ENCODE measurements at regions not wholly inside any gene's neighbourhood (a gene's known extent, or its start where the extent isn't known, plus 50 kb on each side); places are given as distances from the start of the nearest gene placed in this dataset.
"Not testable (repeated sequence)": the region's sequence is repeated elsewhere in the genome, so short reads cannot be mapped to it uniquely, and the experiment has no call there.

DNA sequence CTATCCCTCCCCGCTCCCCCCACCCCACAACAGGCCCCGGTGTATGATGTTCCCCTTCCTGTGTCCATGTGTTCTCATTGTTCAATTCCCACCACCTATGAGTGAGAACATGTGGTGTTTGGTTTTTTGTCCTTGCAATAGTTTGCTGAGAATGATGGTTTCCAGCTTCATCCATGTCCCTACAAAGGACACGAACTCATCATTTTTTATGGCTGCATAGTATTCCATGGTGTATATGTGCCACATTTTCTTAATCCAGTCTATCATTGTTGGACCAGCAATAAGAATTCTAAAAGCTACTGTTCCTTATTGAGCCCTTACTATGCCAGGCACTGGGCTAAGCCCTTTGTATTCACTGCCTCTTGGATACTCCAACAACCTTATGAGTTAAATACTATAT, 411.2 kb downstream of the MED13L start:
- H3K4me1 ChIP-seq (ENCODE audit: control insufficient read depth in 2 of 2, insufficient read depth in 2 of 2, low read length in 1 of 2); H3K36me3 ChIP-seq (ENCODE audit: control insufficient read depth in 2 of 2, insufficient read depth in 2 of 2, low read length in 1 of 2); H3K9me3 ChIP-seq (ENCODE audit: control insufficient read depth in 2 of 2, insufficient read depth in 1 of 2, low read depth in 1 of 2, low read length in 1 of 2); H3K4me3 ChIP-seq (ENCODE audit: low read depth in 1 of 2, low read length in 2 of 2); H3K27me3 ChIP-seq (ENCODE audit: control insufficient read depth in 1 of 2, insufficient read depth in 2 of 2, low read length in 2 of 2); H3K27ac ChIP-seq (ENCODE audit: low read depth in 2 of 2, low read length in 1 of 2): not testable (repeated sequence)
- 80 to 85% methylated on average over 2 of the region's 3 CpGs for WGBS, 2 donors

DNA sequence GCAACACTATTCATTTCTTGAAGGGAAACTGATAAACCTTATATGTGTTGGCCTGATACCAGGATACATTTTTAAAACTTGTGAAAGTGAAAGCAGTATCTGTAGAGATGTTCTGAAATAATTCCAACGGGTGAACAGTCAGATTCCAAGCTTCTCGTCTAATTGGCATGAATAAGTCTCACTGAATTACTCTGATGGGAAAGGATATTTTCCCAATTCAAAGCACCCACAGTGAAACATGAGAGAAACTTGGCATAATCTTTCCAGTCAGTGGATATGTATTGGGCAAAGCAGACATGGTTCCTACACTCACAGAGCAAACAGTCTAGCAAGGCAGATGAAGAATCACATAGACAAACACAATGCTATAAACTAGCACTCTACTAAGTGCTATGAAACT, 413.1 kb downstream of the MED13L start:
- Histone ChIP-seq H3K27ac (ENCODE audit: low read depth in 2 of 2, low read length in 1 of 2) (no peak overlapping the region), H3K27me3 (ENCODE audit: control insufficient read depth in 1 of 2, insufficient read depth in 2 of 2, low read length in 2 of 2) (no peaks in the 10 kb centered on the region), H3K4me3 (ENCODE audit: low read depth in 1 of 2, low read length in 2 of 2) (no peak overlapping the region), H3K9me3 (ENCODE audit: control insufficient read depth in 2 of 2, insufficient read depth in 1 of 2, low read depth in 1 of 2, low read length in 1 of 2) (no peaks in the 10 kb centered on the region), H3K36me3 (ENCODE audit: control insufficient read depth in 2 of 2, insufficient read depth in 2 of 2, low read length in 1 of 2) (no peaks in the 10 kb centered on the region), H3K4me1 (ENCODE audit: control insufficient read depth in 2 of 2, insufficient read depth in 2 of 2, low read length in 1 of 2) (peaks cover 0 to 3% of the 10 kb centered on the region in 2 donors)
- 30 to 44% methylated on average over 2 of the region's 2 CpGs for WGBS, 2 donors

DNA sequence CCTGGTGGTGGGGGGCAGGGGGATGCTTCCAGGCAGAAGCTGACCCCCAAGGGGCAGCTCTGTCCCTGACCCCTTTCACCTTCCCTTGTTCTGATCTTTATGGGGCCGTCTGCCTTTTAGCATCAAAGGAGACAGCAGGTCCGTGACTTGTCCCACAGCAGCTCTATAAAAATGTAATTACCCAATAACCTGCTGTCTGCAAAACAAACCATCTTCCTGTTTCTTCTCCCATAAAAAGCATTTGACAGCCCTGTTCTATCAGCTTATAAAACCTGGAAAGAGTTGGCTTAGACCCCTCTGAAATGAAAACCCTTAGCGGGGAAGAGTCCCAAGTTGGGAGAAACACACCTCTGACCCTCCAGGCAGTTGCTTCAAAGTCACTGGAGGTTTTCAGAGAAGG, 416.9 kb downstream of the MED13L start:
- WGBS, 2 donors: 72 to 84% methylated on average over 3 of the region's 3 CpGs

DNA sequence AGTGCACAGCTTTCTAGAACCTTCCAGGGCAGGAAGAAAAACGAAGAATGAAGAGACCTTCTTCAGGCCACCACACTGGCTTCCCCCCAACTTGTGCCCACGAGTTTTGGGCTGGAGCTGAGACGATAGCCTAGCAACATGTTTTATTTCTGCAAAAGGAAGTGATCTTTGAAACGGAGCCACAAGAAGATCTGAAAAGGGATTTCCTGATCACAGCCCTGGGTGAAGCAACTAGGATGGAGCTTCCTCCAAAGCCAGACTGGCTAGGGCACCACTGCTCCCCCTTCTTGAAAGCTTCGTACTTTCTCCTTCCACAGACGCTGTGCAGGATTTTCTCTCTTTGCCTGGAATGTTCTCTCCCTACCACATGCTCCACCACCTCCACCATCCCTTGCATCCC, 418.3 kb downstream of the MED13L start:
- Histone ChIP-seq H3K36me3 (ENCODE audit: control insufficient read depth in 2 of 2, insufficient read depth in 2 of 2, low read length in 1 of 2) (no peaks in the 10 kb centered on the region), H3K4me3 (ENCODE audit: low read depth in 1 of 2, low read length in 2 of 2) (no peak overlapping the region), H3K4me1 (ENCODE audit: control insufficient read depth in 2 of 2, insufficient read depth in 2 of 2, low read length in 1 of 2) (no peaks in the 10 kb centered on the region), H3K27me3 (ENCODE audit: control insufficient read depth in 1 of 2, insufficient read depth in 2 of 2, low read length in 2 of 2) (no peaks in the 10 kb centered on the region), H3K27ac (ENCODE audit: low read depth in 2 of 2, low read length in 1 of 2) (no peak overlapping the region), H3K9me3 (ENCODE audit: control insufficient read depth in 2 of 2, insufficient read depth in 1 of 2, low read depth in 1 of 2, low read length in 1 of 2) (peaks cover 0 to 3% of the 10 kb centered on the region in 2 donors)
- 46 to 47% methylated on average over 6 of the region's 6 CpGs for WGBS, 2 donors

More for the DNA sequence above, 416.9 kb downstream of the MED13L start:
- no peak overlapping the region for H3K27ac ChIP-seq (ENCODE audit: low read depth in 2 of 2, low read length in 1 of 2)
- no peaks in the 10 kb centered on the region for H3K36me3 ChIP-seq (ENCODE audit: control insufficient read depth in 2 of 2, insufficient read depth in 2 of 2, low read length in 1 of 2)
- H3K4me1 ChIP-seq (ENCODE audit: control insufficient read depth in 2 of 2, insufficient read depth in 2 of 2, low read length in 1 of 2): no peaks in the 10 kb centered on the region
- no peak overlapping the region for H3K4me3 ChIP-seq (ENCODE audit: low read depth in 1 of 2, low read length in 2 of 2)
- peaks cover 0 to 3% of the 10 kb centered on the region in 2 donors for H3K9me3 ChIP-seq (ENCODE audit: control insufficient read depth in 2 of 2, insufficient read depth in 1 of 2, low read depth in 1 of 2, low read length in 1 of 2)
- H3K27me3 ChIP-seq (ENCODE audit: control insufficient read depth in 1 of 2, insufficient read depth in 2 of 2, low read length in 2 of 2): no peaks in the 10 kb centered on the region

DNA sequence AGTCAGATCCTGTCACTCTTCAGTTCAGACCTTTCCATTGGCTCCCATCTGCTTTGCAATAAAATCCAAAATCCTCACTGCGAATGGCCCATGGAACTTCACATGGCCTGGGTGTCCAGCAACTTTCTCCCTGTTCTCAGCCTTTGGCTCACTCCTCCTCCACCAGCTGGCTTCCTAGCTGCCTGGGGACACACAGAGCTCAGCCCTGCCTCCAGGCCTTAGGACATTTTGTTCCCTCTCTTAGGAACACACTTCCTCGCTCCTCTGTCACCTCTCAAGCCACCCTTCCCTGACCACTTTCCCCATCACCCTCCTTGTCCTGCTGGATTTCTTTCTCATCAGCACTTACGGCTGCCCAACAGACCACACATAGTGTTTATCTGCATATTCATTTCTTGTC, 419.6 kb downstream of the MED13L start:
- no peaks in the 10 kb centered on the region for H3K4me1 ChIP-seq (ENCODE audit: control insufficient read depth in 2 of 2, insufficient read depth in 2 of 2, low read length in 1 of 2)
- H3K4me3 ChIP-seq (ENCODE audit: low read depth in 1 of 2, low read length in 2 of 2): no peak overlapping the region
- no peaks in the 10 kb centered on the region for H3K36me3 ChIP-seq (ENCODE audit: control insufficient read depth in 2 of 2, insufficient read depth in 2 of 2, low read length in 1 of 2)
- no peak overlapping the region for H3K27ac ChIP-seq (ENCODE audit: low read depth in 2 of 2, low read length in 1 of 2)
- WGBS, 2 donors: 83 to 90% methylated on average over 3 of the region's 3 CpGs
- H3K27me3 ChIP-seq (ENCODE audit: control insufficient read depth in 1 of 2, insufficient read depth in 2 of 2, low read length in 2 of 2): no peaks in the 10 kb centered on the region
- H3K9me3 ChIP-seq (ENCODE audit: control insufficient read depth in 2 of 2, insufficient read depth in 1 of 2, low read depth in 1 of 2, low read length in 1 of 2): peaks cover 0 to 3% of the 10 kb centered on the region in 2 donors

DNA sequence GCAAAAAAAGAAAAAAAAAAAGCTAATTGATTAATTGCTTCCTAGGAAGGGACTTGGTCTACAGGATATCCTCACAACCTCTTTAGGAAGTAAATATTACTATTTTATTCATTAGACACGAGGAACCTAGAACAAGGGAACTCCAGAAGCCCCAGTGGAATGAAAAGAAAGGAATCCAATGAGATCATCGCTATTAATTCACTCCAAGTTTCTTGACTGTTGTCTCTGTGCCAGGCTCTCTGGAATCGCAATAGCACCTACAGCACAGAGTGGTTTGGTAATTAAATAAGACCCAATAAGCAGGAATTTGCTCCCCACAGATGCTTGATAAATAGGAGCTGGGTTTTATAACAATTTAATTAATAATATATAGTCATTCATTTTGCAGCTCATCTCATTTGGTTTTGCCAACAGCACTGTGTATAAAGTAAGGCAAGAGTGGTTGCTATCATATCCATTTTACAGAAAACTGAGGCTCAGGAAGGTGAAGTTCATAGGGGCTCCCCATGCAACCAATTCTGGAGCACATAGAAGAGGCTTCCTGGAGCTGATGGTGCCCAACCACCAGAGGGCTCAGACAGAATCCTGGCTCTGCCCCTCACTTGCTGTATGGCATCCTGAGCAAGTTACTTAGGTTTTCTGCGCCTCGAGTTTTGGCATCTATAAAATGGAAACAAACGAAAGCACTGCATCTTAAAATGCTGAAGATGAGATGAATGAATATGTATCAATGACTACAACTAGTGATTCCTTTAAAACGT, 420.2 kb downstream of the MED13L start:
- H3K27me3 ChIP-seq (ENCODE audit: control insufficient read depth in 1 of 2, insufficient read depth in 2 of 2, low read length in 2 of 2): no peaks in the 10 kb centered on the region
- no peaks in the 10 kb centered on the region for H3K36me3 ChIP-seq (ENCODE audit: control insufficient read depth in 2 of 2, insufficient read depth in 2 of 2, low read length in 1 of 2)
- no peaks in the 10 kb centered on the region for H3K4me1 ChIP-seq (ENCODE audit: control insufficient read depth in 2 of 2, insufficient read depth in 2 of 2, low read length in 1 of 2)
- no peak overlapping the region for H3K27ac ChIP-seq (ENCODE audit: low read depth in 2 of 2, low read length in 1 of 2)
- peaks cover 0 to 3% of the 10 kb centered on the region in 2 donors for H3K9me3 ChIP-seq (ENCODE audit: control insufficient read depth in 2 of 2, insufficient read depth in 1 of 2, low read depth in 1 of 2, low read length in 1 of 2)
- H3K4me3 ChIP-seq (ENCODE audit: low read depth in 1 of 2, low read length in 2 of 2): no peak overlapping the region
- 60 to 64% methylated on average over 7 of the region's 7 CpGs for WGBS, 2 donors

DNA sequence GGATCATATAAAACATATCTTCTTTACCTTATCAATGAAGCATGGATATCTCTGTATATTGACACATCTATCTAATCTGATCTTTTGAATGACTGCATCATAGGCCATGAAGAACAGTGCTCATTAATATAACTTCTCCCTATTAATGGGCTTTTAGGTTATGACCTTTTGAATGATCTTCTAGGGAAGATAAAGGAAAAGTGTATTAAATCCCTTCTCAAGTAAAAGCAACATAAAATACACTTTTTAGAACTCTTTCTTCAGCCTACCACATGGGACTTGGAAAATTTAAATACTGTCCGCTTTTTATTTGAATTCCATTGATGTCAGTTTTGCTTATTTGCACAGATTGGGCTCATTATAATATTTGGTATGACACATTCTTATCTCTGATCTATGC, 425.4 kb downstream of the MED13L start:
- 95 to 97% methylated on average over 1 of the region's 1 CpG for WGBS, 2 donors
- Histone ChIP-seq H3K27me3 (ENCODE audit: control insufficient read depth in 1 of 2, insufficient read depth in 2 of 2, low read length in 2 of 2) (no peaks in the 10 kb centered on the region), H3K27ac (ENCODE audit: low read depth in 2 of 2, low read length in 1 of 2) (no peak overlapping the region), H3K4me1 (ENCODE audit: control insufficient read depth in 2 of 2, insufficient read depth in 2 of 2, low read length in 1 of 2) (no peaks in the 10 kb centered on the region), H3K9me3 (ENCODE audit: control insufficient read depth in 2 of 2, insufficient read depth in 1 of 2, low read depth in 1 of 2, low read length in 1 of 2) (peaks cover 0 to 4% of the 10 kb centered on the region in 2 donors), H3K36me3 (ENCODE audit: control insufficient read depth in 2 of 2, insufficient read depth in 2 of 2, low read length in 1 of 2) (no peaks in the 10 kb centered on the region), H3K4me3 (ENCODE audit: low read depth in 1 of 2, low read length in 2 of 2) (no peak overlapping the region)

DNA sequence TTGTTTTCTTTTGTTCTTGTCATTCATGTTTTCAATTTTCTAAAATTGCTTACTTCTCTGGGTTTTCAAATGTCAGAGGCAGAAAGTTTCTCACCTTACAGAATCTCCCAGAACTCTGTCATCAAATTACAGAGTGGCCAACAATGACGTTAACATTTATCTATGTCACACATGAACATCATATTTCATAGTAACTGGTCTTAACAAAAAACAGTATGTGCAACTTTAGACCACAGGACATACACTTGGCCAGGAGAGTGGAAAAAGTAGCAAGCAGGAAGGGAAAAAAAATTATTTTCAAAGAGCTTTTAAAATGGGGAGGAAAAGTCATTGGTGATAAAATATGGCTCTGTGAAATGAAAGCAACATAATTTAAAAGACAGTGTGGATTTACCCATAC, 426.5 kb downstream of the MED13L start:
- H3K4me3 ChIP-seq (ENCODE audit: low read depth in 1 of 2, low read length in 2 of 2): no peak overlapping the region
- no peaks in the 10 kb centered on the region for H3K27me3 ChIP-seq (ENCODE audit: control insufficient read depth in 1 of 2, insufficient read depth in 2 of 2, low read length in 2 of 2)
- H3K4me1 ChIP-seq (ENCODE audit: control insufficient read depth in 2 of 2, insufficient read depth in 2 of 2, low read length in 1 of 2): no peaks in the 10 kb centered on the region
- no peaks in the 10 kb centered on the region for H3K36me3 ChIP-seq (ENCODE audit: control insufficient read depth in 2 of 2, insufficient read depth in 2 of 2, low read length in 1 of 2)
- peaks cover 0 to 4% of the 10 kb centered on the region in 2 donors for H3K9me3 ChIP-seq (ENCODE audit: control insufficient read depth in 2 of 2, insufficient read depth in 1 of 2, low read depth in 1 of 2, low read length in 1 of 2)
- WGBS, 2 donors: 65 to 76% methylated on average over 1 of the region's 1 CpG
- no peak overlapping the region for H3K27ac ChIP-seq (ENCODE audit: low read depth in 2 of 2, low read length in 1 of 2)

DNA sequence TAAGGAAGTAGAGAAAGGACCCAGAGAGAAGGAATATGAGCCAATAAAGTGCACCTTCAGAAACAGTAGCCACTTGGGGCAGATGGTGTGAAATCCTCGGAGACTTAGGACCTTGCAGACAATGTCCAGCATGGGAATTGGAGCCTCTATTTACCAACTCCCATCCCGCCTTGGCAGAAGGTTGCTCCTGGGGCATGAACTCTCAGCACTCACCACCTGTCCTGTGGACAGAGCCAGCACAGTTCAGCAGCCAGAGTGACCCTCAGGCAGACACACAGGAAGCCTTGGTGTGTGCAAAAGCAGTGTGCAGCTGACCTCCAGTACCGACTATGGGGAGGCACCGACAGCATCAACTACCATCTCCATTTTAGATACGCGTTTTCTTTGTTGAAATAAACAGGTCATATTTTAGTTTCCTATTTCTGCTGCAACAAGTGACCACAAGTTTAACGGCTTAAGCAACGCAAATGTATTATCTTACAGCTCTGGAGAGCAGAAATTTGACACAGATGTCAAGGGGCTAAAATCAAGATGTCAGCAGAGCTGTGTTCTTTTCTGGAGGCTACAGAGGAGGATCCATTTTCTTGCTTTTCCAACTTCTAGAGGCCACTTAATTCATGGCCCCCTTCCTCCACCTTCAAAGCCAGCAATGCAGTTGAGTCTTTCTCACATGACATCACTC, 428.1 kb downstream of the MED13L start:
- Histone ChIP-seq H3K4me1 (ENCODE audit: control insufficient read depth in 2 of 2, insufficient read depth in 2 of 2, low read length in 1 of 2) (no peaks in the 10 kb centered on the region), H3K9me3 (ENCODE audit: control insufficient read depth in 2 of 2, insufficient read depth in 1 of 2, low read depth in 1 of 2, low read length in 1 of 2) (peaks cover 0 to 4% of the 10 kb centered on the region in 2 donors), H3K27me3 (ENCODE audit: control insufficient read depth in 1 of 2, insufficient read depth in 2 of 2, low read length in 2 of 2) (no peaks in the 10 kb centered on the region), H3K4me3 (ENCODE audit: low read depth in 1 of 2, low read length in 2 of 2) (no peak overlapping the region), H3K27ac (ENCODE audit: low read depth in 2 of 2, low read length in 1 of 2) (no peak overlapping the region), H3K36me3 (ENCODE audit: control insufficient read depth in 2 of 2, insufficient read depth in 2 of 2, low read length in 1 of 2) (no peaks in the 10 kb centered on the region)
- WGBS, 2 donors: 85 to 90% methylated on average over 8 of the region's 8 CpGs

DNA sequence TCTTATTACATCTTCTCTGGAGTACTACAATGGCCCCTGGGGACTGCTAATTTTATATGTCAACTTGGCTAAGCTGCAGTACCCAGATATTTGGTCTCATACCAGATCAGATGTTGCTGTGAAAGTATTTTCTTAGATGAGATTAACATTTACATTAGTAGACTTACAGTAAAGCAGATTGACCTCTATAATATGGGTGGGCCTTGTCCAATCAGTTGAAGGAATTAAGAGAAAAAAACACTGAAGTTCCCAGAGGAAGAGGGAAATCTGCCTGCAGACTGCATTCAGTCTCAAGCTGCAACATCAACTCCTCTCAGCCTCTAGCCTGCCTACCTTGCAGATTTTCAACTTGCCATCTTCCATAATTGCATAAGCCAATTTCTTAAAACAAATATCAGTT, 430.1 kb downstream of the MED13L start:
- H3K9me3 ChIP-seq (ENCODE audit: control insufficient read depth in 2 of 2, insufficient read depth in 1 of 2, low read depth in 1 of 2, low read length in 1 of 2): peaks cover 0 to 4% of the 10 kb centered on the region in 2 donors
- H3K27ac ChIP-seq (ENCODE audit: low read depth in 2 of 2, low read length in 1 of 2): no peak overlapping the region
- H3K27me3 ChIP-seq (ENCODE audit: control insufficient read depth in 1 of 2, insufficient read depth in 2 of 2, low read length in 2 of 2): no peaks in the 10 kb centered on the region
- H3K4me3 ChIP-seq (ENCODE audit: low read depth in 1 of 2, low read length in 2 of 2): no peak overlapping the region
- H3K36me3 ChIP-seq (ENCODE audit: control insufficient read depth in 2 of 2, insufficient read depth in 2 of 2, low read length in 1 of 2): no peaks in the 10 kb centered on the region
- no peaks in the 10 kb centered on the region for H3K4me1 ChIP-seq (ENCODE audit: control insufficient read depth in 2 of 2, insufficient read depth in 2 of 2, low read length in 1 of 2)
